Osteoblast (primary cell): ENCODE measurements at regions not wholly inside any gene's neighbourhood (a gene's known extent, or its start where the extent isn't known, plus 50 kb on each side); places are given as distances from the start of the nearest gene placed in this dataset.

Source experiments
- DNase-seq: peaks from one replicate; pipeline ENCODE4 v3.0.0; 2011; ENCODE audit warnings: low spot score, mixed read lengths; ENCODE audit not compliant: insufficient read length; ENCODE audit errors: missing footprints
- H2AFZ ChIP-seq: 2 replicates; pipeline ENCODE4 v1.6.0; 2011; ENCODE audit warnings: mild to moderate bottlenecking, low read length
- H3K27ac ChIP-seq: 2 replicates; pipeline ENCODE4 v1.5.1; 2011; ENCODE audit warnings: mild to moderate bottlenecking, low read depth, low read length, moderate library complexity
- H3K27me3 ChIP-seq: 2 replicates; pipeline ENCODE4 v1.6.0; 2012; ENCODE audit warnings: mild to moderate bottlenecking, control low read depth, inconsistent platforms, low read length, moderate library complexity; ENCODE audit not compliant: insufficient read depth
- H3K36me3 ChIP-seq: 2 replicates; pipeline ENCODE4 v1.5.1; 2011; ENCODE audit warnings: mild to moderate bottlenecking, low read length, control low read depth, moderate library complexity; ENCODE audit not compliant: insufficient read depth
- H3K4me1 ChIP-seq: 2 replicates; pipeline ENCODE4 v1.5.1; 2011; ENCODE audit warnings: mild to moderate bottlenecking, low read length, control low read depth, moderate library complexity; ENCODE audit not compliant: insufficient read depth
- H3K4me2 ChIP-seq: 2 replicates; pipeline ENCODE4 v1.6.0; 2011; ENCODE audit warnings: mild to moderate bottlenecking, low read length; ENCODE audit not compliant: insufficient read depth
- H3K4me3 ChIP-seq: fragments of 200-600 bp; sonication (generic); 3 replicates; pipeline ENCODE4 v1.5.1; 2012; ENCODE audit warnings: mild to moderate bottlenecking, low read length, inconsistent platforms; ENCODE audit not compliant: insufficient read depth
- H3K79me2 ChIP-seq: 2 replicates; pipeline ENCODE4 v1.6.0; 2012; ENCODE audit warnings: mild to moderate bottlenecking, low read length, control low read depth, inconsistent platforms; ENCODE audit not compliant: insufficient read depth
- H3K9me3 ChIP-seq: 2 replicates; pipeline ENCODE4 v1.5.1; 2011; ENCODE audit warnings: low read depth, low read length, control low read depth
- H4K20me1 ChIP-seq: 2 replicates; pipeline ENCODE4 v1.6.0; 2012; ENCODE audit warnings: mild to moderate bottlenecking, low read length, control low read depth; ENCODE audit not compliant: insufficient read depth
- TF ChIP-seq, protein P1 (sequence below): IDR thresholded peaks from 2 replicates; pipeline ENCODE4 v1.5.1; 2011; ENCODE audit warnings: mild to moderate bottlenecking, low read depth, low read length, moderate library complexity; ENCODE audit errors: extremely low read depth

DNA sequence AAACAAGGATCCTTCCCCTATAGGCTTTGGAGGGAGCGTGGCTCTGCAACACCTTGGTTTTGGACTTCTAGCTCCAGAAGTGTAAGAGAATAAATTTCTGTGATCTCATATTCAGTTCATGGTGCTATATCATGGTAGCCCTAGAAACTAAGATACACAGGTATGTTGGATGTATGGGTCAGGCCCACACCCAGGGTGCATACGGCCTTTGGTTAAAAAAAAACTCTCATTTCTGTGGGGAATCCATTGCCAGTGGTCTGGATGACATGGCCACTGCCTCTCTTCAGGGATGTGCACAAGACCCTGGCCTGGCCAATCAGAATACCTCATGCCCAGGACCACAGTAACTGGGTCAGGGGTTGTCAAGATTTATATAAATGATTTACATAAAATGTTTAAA lies 56.8 kb upstream of the CD34 start:
- no peaks in the 10 kb centered on the region for H3K79me2 ChIP-seq
- H2AFZ ChIP-seq, result no peak overlapping the region
- H3K27ac ChIP-seq, result no peak overlapping the region
- H4K20me1 ChIP-seq, result no peaks in the 10 kb centered on the region
- no peak overlapping the region for H3K4me2 ChIP-seq
- no peak for DNase-seq
- H3K4me1 ChIP-seq, result peaks cover 13% of the 10 kb centered on the region
- H3K27me3 ChIP-seq, result peaks cover 3% of the 10 kb centered on the region
- no peaks in the 10 kb centered on the region for H3K9me3 ChIP-seq
- no peaks in the 10 kb centered on the region for H3K36me3 ChIP-seq
- H3K4me3 ChIP-seq, result no peak overlapping the region
- TF ChIP-seq, protein P1, sequence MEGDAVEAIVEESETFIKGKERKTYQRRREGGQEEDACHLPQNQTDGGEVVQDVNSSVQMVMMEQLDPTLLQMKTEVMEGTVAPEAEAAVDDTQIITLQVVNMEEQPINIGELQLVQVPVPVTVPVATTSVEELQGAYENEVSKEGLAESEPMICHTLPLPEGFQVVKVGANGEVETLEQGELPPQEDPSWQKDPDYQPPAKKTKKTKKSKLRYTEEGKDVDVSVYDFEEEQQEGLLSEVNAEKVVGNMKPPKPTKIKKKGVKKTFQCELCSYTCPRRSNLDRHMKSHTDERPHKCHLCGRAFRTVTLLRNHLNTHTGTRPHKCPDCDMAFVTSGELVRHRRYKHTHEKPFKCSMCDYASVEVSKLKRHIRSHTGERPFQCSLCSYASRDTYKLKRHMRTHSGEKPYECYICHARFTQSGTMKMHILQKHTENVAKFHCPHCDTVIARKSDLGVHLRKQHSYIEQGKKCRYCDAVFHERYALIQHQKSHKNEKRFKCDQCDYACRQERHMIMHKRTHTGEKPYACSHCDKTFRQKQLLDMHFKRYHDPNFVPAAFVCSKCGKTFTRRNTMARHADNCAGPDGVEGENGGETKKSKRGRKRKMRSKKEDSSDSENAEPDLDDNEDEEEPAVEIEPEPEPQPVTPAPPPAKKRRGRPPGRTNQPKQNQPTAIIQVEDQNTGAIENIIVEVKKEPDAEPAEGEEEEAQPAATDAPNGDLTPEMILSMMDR, result no peak

DNA sequence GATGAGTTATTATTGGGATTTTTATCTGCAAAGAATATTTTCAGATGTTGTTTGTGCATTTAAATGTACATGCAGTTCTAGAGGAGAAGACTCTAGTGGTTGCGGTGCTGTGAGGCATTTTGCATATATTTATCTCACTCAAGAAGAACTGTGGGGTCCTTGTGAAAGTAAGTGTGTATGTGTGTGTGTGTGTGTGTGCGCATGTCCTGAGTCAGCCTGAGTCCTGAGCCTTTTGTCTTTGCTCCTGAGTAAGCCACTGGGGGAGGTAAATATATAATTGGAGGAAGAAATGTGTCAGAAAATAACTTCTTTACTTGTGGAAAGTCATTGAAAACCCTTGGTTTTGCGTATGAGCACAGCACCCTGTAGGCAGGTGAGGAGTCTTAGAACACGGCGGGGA lies 55.6 kb upstream of the CD34 start:
- H3K4me2 ChIP-seq, result no peak overlapping the region
- H3K27me3 ChIP-seq, result no peaks in the 10 kb centered on the region
- no peak overlapping the region for H2AFZ ChIP-seq
- H3K36me3 ChIP-seq, result no peaks in the 10 kb centered on the region
- TF ChIP-seq, protein P1, result no peak
- H3K4me1 ChIP-seq, result peaks cover 13% of the 10 kb centered on the region
- no peak overlapping the region for H3K27ac ChIP-seq
- no peak overlapping the region for H3K4me3 ChIP-seq
- no peak for DNase-seq
- no peaks in the 10 kb centered on the region for H3K9me3 ChIP-seq
- no peaks in the 10 kb centered on the region for H4K20me1 ChIP-seq
- no peaks in the 10 kb centered on the region for H3K79me2 ChIP-seq

DNA sequence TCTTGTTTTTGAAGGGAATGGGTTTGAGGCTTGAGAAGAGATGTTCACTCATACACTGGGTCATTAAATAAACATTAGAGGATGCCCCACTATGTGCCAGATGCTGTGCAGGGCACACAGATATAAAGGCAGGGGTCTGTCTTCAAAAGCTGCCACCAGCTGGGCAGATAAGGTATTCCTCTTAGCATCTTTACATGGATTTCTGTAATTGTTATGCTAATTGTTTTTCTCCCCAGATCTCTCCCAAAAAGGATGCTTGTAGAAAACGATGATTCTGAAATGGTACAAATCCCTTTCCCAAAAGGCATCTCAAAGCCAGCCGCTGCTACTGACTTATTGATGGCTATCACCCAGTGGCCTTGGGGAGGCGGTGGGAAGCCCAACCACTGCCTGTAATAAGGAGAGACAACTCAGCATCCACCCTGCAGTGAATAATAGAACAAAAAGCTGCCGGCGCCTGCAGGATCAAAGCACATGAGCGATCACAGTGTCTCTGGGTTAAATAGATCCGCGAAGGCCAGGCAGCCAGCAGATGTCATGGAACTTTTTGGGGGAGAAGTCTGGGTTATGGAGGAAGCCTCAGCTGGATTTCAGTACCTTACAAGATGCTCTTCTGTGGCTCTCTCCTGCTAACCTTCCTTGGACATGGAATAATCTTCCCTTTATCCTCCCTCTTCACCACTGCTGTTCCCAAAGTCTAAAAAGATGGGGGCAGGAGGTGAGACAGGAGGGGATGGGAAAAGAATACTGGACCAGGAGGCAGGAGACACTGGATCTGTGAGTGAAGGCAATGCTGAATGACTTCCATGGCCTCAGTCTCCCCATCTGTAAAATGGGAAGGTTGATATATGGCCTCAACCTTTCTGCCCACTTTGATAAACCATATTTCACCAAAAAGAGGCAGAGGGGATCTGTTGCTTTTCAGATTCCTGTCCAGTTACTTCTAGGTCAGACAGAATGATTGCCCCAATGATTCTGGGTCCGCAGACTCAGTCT lies 54.8 kb upstream of the CD34 start:
- no peaks in the 10 kb centered on the region for H3K79me2 ChIP-seq
- TF ChIP-seq, protein P1, result peak; percentile 12
- no peak overlapping the region for H2AFZ ChIP-seq
- H3K27ac ChIP-seq, result no peak overlapping the region
- H3K4me2 ChIP-seq, result no peak overlapping the region
- no peaks in the 10 kb centered on the region for H3K36me3 ChIP-seq
- DNase-seq, result no peak
- no peaks in the 10 kb centered on the region for H3K27me3 ChIP-seq
- peaks cover 13% of the 10 kb centered on the region for H3K4me1 ChIP-seq
- no peak overlapping the region for H3K4me3 ChIP-seq
- no peaks in the 10 kb centered on the region for H4K20me1 ChIP-seq
- H3K9me3 ChIP-seq, result no peaks in the 10 kb centered on the region

DNA sequence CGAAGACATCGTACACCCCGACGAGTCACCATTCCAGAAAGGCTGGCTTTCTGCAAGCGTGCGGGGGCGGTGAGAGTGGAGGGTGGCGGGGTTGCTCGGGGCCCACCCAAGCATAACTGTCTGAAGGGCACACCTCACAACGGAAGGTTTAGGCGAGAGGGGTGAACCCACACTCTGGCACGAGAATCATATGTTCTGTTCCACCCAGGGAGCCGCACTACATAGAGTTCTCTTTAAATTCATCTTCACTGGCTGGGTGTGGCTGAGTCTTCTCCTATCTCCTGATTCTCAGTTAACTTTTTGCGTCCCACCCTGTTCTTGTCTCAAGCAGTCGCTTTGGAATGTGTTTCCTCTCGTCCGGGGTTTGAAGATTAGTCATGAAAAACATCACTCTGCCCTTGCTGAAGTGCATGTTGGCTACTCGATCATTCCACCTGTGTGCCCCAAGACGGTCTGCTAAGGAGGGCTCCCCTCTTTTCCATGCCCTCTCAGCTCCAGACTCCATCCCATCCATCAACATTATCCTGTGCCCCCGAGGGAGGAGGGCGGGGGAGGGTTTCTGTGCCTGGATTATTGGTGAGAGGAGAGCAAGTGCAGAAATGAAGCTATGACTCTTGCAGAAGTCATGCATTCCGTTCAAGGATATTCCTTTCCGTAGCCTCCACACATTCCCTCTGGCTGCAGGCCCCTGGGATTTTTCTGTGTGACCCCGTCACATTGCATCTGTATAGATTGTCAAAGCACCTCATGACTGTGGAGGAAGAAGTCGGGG lies 53.5 kb upstream of the CD34 start:
- TF ChIP-seq, protein P1, result no peak
- peaks cover 13% of the 10 kb centered on the region for H3K4me1 ChIP-seq
- H3K9me3 ChIP-seq, result no peaks in the 10 kb centered on the region
- no peak overlapping the region for H3K27ac ChIP-seq
- H3K79me2 ChIP-seq, result no peaks in the 10 kb centered on the region
- peak overlapping the region; percentile 87 for H3K4me2 ChIP-seq
- H3K4me3 ChIP-seq, result peak overlapping the region; percentile 75
- no peaks in the 10 kb centered on the region for H3K27me3 ChIP-seq
- H2AFZ ChIP-seq, result peak overlapping the region; percentile 96
- DNase-seq, result peak; percentile 81
- no peaks in the 10 kb centered on the region for H3K36me3 ChIP-seq
- H4K20me1 ChIP-seq, result no peaks in the 10 kb centered on the region
